ENCODE measurements at regions not wholly inside any gene's neighbourhood (a gene's known extent, or its start where the extent isn't known, plus 50 kb on each side); places are given as distances from the start of the nearest gene placed in this dataset.

DNA sequence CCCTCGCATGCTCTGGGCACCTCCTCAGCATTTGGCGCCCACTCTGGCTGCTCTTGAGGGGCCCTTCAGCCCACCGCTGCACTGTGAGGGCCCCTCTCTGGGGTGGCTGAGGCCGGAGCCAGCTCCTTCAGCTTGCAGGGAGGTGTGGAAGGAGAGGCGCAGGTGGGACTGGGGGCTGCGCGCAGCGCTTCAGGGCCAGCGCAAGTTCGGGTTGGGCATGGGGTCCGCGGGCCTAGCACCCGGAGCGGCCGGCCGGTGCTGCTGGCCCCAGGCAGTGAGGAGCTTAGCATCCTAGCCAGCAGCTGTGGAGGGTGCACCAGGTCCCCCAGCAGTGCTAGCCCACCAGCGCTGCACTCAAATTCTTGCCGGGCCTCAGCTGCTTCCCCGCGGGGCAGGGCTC is 305.6 kb upstream of the ANKRD30A start:
- H3K9me3 ChIP-seq (ENCODE audit: severe bottlenecking) = no peaks in the 10 kb centered on the region
- no peaks in the 10 kb centered on the region for H3K36me3 ChIP-seq (ENCODE audit: low read depth)
- ATAC-seq (ENCODE audit: low read depth) (no peak), DNase-seq (ENCODE audit: low spot score) (no peak)
- no peak overlapping the region for H3K27ac ChIP-seq (ENCODE audit: poor library complexity, severe bottlenecking)
- H3K27me3 ChIP-seq (ENCODE audit: insufficient read depth, poor library complexity, severe bottlenecking) = no peaks in the 10 kb centered on the region
- no peaks in the 10 kb centered on the region for H3K4me1 ChIP-seq (ENCODE audit: insufficient read depth, poor library complexity, severe bottlenecking)
- H3K4me3 ChIP-seq (ENCODE audit: severe bottlenecking) = no peak overlapping the region
- TF ChIP-seq, protein P1, sequence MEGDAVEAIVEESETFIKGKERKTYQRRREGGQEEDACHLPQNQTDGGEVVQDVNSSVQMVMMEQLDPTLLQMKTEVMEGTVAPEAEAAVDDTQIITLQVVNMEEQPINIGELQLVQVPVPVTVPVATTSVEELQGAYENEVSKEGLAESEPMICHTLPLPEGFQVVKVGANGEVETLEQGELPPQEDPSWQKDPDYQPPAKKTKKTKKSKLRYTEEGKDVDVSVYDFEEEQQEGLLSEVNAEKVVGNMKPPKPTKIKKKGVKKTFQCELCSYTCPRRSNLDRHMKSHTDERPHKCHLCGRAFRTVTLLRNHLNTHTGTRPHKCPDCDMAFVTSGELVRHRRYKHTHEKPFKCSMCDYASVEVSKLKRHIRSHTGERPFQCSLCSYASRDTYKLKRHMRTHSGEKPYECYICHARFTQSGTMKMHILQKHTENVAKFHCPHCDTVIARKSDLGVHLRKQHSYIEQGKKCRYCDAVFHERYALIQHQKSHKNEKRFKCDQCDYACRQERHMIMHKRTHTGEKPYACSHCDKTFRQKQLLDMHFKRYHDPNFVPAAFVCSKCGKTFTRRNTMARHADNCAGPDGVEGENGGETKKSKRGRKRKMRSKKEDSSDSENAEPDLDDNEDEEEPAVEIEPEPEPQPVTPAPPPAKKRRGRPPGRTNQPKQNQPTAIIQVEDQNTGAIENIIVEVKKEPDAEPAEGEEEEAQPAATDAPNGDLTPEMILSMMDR (IDR thresholded peaks at IDR 0.05; ENCODE audit: poor library complexity, severe bottlenecking) = no peak

DNA sequence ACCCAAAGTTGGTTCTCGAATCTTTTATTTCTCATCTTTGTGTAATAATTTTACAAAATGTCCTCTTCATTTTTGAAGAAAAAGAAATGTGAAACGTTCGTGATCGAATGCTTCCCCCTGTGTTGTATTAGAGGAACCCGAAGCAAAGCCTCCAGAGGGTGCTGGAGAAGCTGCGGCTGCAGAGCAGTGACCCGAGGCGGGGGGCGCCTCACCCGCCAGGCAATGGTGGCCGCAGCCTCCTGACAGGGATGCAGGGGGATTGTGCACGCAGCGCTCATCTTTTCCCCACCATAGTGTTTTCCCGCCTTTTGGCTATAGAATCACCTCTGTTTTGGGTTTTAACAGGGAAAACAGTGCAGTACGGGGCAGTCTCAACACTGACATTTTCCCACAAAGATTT is 307.5 kb upstream of the ANKRD30A start:
- Histone ChIP-seq H3K9me3 (ENCODE audit: severe bottlenecking) (no peaks in the 10 kb centered on the region), H3K36me3 (ENCODE audit: low read depth) (no peaks in the 10 kb centered on the region), H3K4me3 (ENCODE audit: severe bottlenecking) (no peak overlapping the region), H3K27ac (ENCODE audit: poor library complexity, severe bottlenecking) (no peak overlapping the region), H3K4me1 (ENCODE audit: insufficient read depth, poor library complexity, severe bottlenecking) (no peaks in the 10 kb centered on the region), H3K27me3 (ENCODE audit: insufficient read depth, poor library complexity, severe bottlenecking) (no peaks in the 10 kb centered on the region)
- no peak for DNase-seq (ENCODE audit: low spot score)
- no peak for ATAC-seq (ENCODE audit: low read depth)
- TF ChIP-seq, protein P1 (IDR thresholded peaks at IDR 0.05; ENCODE audit: poor library complexity, severe bottlenecking) = no peak

DNA sequence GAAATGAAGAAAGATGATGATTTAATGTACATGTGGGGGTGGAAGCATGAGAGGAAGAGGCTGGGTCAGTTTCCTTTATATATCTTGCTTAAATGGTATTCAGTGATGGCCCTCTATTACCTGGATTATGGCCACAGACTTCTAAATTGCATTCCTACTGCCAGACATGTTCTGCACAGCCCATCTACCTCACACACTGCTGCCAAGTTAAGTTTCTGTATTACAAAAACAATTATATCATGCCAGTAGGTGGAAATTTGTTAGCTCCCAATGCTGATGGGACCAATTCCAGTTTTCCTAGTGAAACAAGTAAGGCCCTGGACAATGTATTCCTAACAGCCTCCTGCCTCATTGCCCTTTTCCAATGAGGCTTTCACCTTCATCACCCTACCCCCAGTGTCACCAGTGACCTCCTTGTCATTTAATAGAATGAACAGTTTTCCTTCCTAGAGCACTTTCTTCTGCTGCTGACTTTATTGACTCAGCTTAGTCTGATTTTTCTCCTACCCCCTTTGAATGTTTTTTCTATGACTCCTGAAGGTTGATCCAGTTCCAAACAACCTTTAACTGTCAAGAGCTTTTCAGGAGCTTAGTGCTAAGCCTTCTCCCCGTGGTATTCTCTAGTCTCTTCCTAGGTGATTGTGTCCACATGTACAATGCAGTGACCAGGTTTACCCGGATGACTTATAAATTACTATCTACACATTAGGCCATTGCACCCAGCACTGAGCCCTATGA is 316.6 kb upstream of the ANKRD30A start:
- no peak for ATAC-seq (ENCODE audit: low read depth)
- TF ChIP-seq, protein P1 (IDR thresholded peaks at IDR 0.05; ENCODE audit: poor library complexity, severe bottlenecking) = no peak
- no peak for DNase-seq (ENCODE audit: low spot score)
- no peaks in the 10 kb centered on the region for H3K27me3 ChIP-seq (ENCODE audit: insufficient read depth, poor library complexity, severe bottlenecking)
- no peaks in the 10 kb centered on the region for H3K36me3 ChIP-seq (ENCODE audit: low read depth)
- H3K4me1 ChIP-seq (ENCODE audit: insufficient read depth, poor library complexity, severe bottlenecking) = no peaks in the 10 kb centered on the region
- H3K27ac ChIP-seq (ENCODE audit: poor library complexity, severe bottlenecking) = no peak overlapping the region
- H3K4me3 ChIP-seq (ENCODE audit: severe bottlenecking) = no peak overlapping the region
- H3K9me3 ChIP-seq (ENCODE audit: severe bottlenecking) = no peaks in the 10 kb centered on the region

DNA sequence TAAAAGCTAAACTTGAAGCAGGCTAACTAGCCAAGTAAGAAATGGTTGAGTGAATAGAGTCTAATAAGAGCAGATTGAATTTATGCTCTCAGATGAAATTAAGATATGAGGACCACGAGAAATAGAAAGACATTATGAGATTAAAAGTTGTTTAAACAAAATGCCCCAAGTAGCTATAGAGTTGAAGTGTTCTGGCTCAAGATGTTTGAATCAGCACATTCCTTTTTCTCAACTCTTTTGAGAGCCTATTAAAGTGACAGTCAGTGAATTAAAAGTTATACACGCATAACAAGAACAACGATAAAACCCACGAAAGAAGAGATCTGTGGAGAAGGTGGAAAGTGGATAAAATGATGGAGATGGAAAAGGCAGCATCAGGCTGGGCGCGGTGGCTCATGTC is 322.2 kb upstream of the ANKRD30A start:
- TF ChIP-seq, protein P1 (IDR thresholded peaks at IDR 0.05; ENCODE audit: poor library complexity, severe bottlenecking) = no peak
- Histone ChIP-seq H3K27me3 (ENCODE audit: insufficient read depth, poor library complexity, severe bottlenecking) (no peaks in the 10 kb centered on the region), H3K27ac (ENCODE audit: poor library complexity, severe bottlenecking) (no peak overlapping the region), H3K4me3 (ENCODE audit: severe bottlenecking) (no peak overlapping the region), H3K9me3 (ENCODE audit: severe bottlenecking) (no peaks in the 10 kb centered on the region), H3K4me1 (ENCODE audit: insufficient read depth, poor library complexity, severe bottlenecking) (no peaks in the 10 kb centered on the region), H3K36me3 (ENCODE audit: low read depth) (no peaks in the 10 kb centered on the region)
- ATAC-seq (ENCODE audit: low read depth) (no peak), DNase-seq (ENCODE audit: low spot score) (no peak)

DNA sequence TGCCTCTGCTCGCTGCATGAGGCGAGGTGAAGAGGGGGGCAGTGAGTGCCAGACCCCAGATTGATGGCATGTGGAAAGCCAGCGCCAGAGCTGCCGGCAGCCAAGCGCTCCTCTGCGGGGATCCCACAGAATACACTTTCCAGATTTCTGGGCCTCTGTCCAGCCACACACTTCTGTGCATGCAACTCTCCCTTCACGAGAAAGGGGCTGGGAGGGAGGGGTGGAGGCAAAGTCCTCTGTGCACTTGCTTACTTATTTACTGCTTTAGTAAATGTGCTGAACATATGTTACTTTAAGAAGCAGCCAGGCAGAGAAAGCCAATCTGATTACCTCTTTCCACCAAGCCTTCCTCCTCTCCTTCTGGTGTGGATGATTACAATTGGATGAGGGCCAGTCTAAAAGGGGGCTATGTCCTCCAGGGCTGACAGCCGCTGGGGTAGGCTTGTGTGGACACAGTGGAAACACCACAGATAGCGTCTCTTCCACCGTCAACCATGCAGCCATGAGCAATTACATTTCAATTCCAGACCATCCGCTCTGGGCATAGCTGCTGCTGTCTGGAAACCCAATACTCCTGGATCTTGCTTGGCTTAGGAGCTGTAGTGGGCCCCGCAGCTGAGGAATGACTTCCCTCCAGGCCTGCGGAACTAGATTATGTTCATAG is 322.8 kb upstream of the ANKRD30A start:
- Histone ChIP-seq H3K27ac (ENCODE audit: poor library complexity, severe bottlenecking) (no peak overlapping the region), H3K4me1 (ENCODE audit: insufficient read depth, poor library complexity, severe bottlenecking) (no peaks in the 10 kb centered on the region), H3K4me3 (ENCODE audit: severe bottlenecking) (no peak overlapping the region), H3K27me3 (ENCODE audit: insufficient read depth, poor library complexity, severe bottlenecking) (no peaks in the 10 kb centered on the region), H3K36me3 (ENCODE audit: low read depth) (no peaks in the 10 kb centered on the region), H3K9me3 (ENCODE audit: severe bottlenecking) (no peaks in the 10 kb centered on the region)
- TF ChIP-seq, protein P1 (IDR thresholded peaks at IDR 0.05; ENCODE audit: poor library complexity, severe bottlenecking) = no peak
- ATAC-seq (ENCODE audit: low read depth) (no peak), DNase-seq (ENCODE audit: low spot score) (no peak)
